Fibroblast of upper back skin (primary cell): ENCODE measurements at regions not wholly inside any gene's neighbourhood (a gene's known extent, or its start where the extent isn't known, plus 50 kb on each side); places are given as distances from the start of the nearest gene placed in this dataset.

ENCODE experiments used
- DNase-seq: peaks from one replicate; pipeline ENCODE4 v3.0.0-alpha.2; 2013

- no peak for DNase-seq
Observed at GRCh38 chr2:236747426-236747825, 177.8 kb downstream of the ACKR3 start.

GRCh38 chr2:236747925-236748324, 178.3 kb downstream of the ACKR3 start:
- no peak for DNase-seq

- peak; percentile 33 for DNase-seq
Observed at GRCh38 chr2:236748385-236748784, 178.8 kb downstream of the ACKR3 start.

DNA sequence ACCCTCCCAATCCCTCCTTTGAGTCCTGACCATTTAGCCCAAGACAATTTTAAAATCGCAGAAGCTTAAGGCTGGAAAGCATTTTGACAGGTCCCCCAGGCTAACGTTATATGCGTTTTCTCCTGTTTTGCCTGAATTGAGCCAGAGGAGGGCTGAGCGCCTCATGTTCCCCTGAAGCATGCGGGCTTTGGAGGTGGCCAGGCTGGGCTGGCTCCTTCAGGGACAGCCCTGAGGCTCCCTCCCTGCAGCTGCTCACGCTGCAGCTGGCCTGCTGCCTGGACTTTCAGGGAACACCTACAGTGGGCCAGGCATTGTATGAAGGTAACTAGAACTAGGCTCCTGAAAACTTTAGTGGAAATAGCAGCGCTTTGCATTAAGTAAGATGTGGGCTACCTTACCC, 179.2 kb downstream of the ACKR3 start:
- peak; percentile 24 for DNase-seq

DNA sequence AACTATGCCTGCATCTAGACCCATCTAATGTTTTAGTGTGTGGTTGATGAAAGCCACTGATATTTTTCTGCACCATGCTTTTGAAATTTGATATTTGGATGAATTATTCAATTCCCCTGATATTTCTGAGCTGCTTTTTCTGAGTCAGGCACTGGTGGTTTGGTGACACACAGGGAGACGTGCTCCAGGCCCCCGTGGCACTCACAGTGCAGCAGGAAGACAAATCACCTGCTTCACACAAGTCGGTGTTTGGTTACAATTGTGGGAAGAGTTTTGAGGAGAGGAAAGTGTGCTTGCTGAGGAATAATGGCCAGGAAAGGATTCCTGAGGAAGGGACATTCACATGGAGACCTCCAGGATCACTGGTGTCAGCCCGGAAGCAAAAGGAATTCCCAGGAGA, 179.7 kb downstream of the ACKR3 start:
- peak; percentile 85 for DNase-seq

- DNase-seq, result no peak
Observed at GRCh38 chr2:236752096-236752495, 182.5 kb downstream of the ACKR3 start.

GRCh38 chr2:236753606-236754270, 184.1 kb downstream of the ACKR3 start:
- DNase-seq, result no peak

- DNase-seq, result no peak
Observed at GRCh38 chr2:236754271-236754944, 184.8 kb downstream of the ACKR3 start.

- DNase-seq, result peak; percentile 29
Observed at GRCh38 chr2:236755278-236755840, 185.7 kb downstream of the ACKR3 start.

GRCh38 chr2:236758406-236758805, 188.8 kb downstream of the ACKR3 start:
- DNase-seq, result no peak

DNA sequence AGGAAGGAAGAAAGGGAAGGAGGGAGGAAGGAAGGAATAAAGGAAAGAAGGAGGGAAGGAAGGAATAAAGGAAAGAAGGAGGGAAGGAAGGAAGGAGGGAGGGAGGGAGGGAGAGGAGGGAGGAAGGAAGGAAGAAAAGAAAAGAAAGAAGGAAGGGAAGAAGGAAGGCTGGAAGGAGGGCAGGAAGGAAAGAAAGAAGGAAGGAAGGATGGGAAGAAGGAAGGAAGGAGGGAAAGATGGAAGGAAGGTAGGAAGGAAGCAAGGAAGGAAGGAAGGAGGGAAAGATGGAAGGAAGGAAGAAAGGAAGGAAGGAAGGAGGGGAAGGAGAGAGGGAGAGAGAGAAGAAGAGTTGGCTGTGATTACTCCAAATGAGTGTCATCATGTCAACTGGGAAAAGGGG, 190.6 kb downstream of the ACKR3 start:
- no peak for DNase-seq

- DNase-seq, result no peak
Observed at GRCh38 chr2:236761358-236761757, 191.7 kb downstream of the ACKR3 start.

GRCh38 chr2:236762628-236763027, 193.0 kb downstream of the ACKR3 start:
- no peak for DNase-seq

- DNase-seq, result peak; percentile 32
Observed at GRCh38 chr2:236763857-236764256, 194.2 kb downstream of the ACKR3 start.

- no peak for DNase-seq
Observed at GRCh38 chr2:236764716-236765115, 195.1 kb downstream of the ACKR3 start.

DNA sequence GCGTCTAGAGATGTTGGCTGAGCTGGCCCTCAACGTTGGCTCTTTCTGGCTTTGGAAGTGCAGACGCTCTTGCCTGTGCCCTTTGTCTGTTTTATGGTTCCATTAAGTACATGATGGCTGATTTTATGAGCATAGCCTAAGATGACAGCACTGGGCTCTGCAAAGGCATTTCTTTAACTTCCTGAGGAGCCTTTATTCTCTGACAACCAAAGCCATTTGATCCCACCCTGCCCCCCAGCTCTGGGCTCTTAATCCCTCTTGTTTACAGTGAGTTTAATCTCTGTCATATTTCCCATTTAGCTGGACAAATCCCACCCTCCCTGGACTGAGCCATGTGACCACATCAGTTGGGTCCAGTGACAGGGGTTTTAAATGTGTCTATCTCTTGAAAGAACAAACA, 195.9 kb downstream of the ACKR3 start:
- DNase-seq, result no peak

- DNase-seq, result no peak
Observed at GRCh38 chr2:236766850-236767249, 197.2 kb downstream of the ACKR3 start.

GRCh38 chr2:236767941-236768340, 198.3 kb downstream of the ACKR3 start:
- no peak for DNase-seq

- peak; percentile 99 for DNase-seq
Observed at GRCh38 chr2:236768393-236769140, 198.9 kb downstream of the ACKR3 start.

DNA sequence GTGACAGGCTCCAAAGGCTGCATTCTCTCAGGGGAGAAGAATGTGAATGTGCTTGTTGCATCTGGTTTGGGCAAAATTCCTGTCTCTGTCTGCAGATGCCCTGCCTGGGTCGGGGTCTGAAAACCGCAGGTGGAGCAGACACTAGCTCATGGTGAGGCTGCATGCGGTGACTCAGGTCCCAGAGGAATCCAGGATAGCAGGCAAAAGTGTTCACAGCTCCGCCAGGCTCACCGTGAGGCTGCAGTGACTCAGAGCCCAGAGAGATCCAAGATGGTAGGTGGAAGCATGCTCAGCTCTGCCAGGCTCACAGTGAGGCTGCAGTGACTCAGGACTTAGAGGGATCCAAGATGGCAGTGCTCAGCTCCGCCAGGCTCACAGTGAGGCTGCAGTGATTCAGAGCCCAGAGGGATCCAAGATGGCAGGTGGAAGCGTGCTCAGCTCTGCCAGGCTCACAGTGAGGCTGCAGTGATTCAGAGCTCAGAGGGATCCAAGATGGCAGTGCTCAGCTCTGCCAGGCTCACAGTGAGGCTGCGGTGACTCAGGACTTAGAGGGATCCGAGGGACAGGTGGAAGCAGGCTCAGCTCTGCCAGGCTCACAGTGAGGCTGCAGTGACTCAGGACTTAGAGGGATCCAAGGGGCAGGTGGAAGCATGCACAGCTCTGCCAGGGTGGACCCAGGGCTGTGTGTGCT, 200.5 kb downstream of the ACKR3 start:
- peak; percentile 100 for DNase-seq

DNA sequence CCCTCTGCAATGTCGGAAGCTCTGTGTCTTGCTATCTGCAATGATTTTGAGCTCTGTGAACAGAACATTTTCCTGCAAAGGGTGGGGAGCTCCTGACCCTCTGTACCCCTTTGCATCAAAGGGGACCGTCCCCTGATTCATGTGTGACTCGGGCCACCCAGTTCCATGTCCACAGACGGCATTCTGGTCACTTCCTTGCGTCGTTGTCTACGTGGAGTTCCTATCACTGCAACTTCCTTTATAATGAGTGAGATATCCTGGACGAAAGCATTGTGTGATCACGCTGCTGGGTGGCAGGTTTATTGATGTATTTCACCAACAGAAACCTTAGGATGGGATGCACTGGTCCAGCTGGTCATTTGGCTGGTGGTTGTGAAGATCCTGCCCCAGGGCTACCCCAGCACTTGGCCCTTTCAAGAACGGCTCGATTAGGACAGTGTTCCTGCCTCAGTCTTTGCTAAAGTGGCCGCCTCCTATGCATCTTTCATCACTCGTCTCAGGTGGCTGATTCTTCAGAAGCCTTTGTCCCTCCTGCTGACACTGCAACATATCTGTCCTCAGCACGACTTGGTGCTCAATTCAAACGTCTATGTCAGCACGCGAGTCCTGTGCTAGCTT, 202.7 kb downstream of the ACKR3 start:
- no peak for DNase-seq

DNA sequence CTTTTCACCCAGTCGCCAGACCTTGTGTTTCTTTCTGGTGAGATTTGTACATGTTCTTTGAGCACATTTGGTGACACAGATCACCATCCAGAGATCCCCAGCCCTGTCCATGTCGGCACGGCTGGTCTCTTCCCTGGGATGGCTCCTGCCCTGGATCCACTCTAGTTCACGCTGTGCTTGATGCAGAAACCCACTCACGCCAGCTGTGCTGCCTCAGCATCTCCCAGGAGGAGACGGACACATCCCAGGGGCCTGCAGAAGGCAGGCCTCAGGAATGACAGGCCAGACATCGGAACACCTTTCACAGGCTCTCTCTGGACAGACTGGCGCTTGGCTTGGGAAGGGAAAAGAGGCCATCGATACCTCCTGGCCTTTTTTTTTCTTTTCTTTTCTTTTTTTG, 203.6 kb downstream of the ACKR3 start:
- no peak for DNase-seq

- DNase-seq, result no peak
Observed at GRCh38 chr2:236774171-236774570, 204.5 kb downstream of the ACKR3 start.
